Fibroblast of lung (primary cell): ENCODE measurements at regions not wholly inside any gene's neighbourhood (a gene's known extent, or its start where the extent isn't known, plus 50 kb on each side); places are given as distances from the start of the nearest gene placed in this dataset.

ENCODE experiments used
- DNase-seq, 2 donors: peaks; one replicate each; pipeline versions ENCODE4 v3.0.0 to v3.0.0-alpha.2; 2010; ENCODE audit warnings: low read depth in 2 of 2
- H2AFZ ChIP-seq: 2 replicates; pipeline ENCODE4 v1.5.1; 2012; ENCODE audit warnings: low read length, control low read depth, inconsistent platforms
- H3K27ac ChIP-seq: 2 replicates; pipeline ENCODE4 v1.5.1; 2011; ENCODE audit warnings: low read length, control low read depth; ENCODE audit not compliant: insufficient read depth
- H3K27me3 ChIP-seq: 2 replicates; pipeline ENCODE4 v1.5.1; 2011; ENCODE audit warnings: mild to moderate bottlenecking, low read length; ENCODE audit not compliant: control insufficient read depth, insufficient read depth
- H3K36me3 ChIP-seq: 2 replicates; pipeline ENCODE4 v1.5.1; 2011; ENCODE audit warnings: low read length; ENCODE audit not compliant: control insufficient read depth, insufficient read depth
- H3K4me1 ChIP-seq: 2 replicates; pipeline ENCODE4 v1.5.1; 2011; ENCODE audit warnings: low read length; ENCODE audit not compliant: control insufficient read depth, insufficient read depth; ENCODE audit errors: extremely low read depth
- H3K4me2 ChIP-seq: 2 replicates; pipeline ENCODE4 v1.5.1; 2011; ENCODE audit warnings: low read length, control low read depth; ENCODE audit not compliant: insufficient read depth; ENCODE audit errors: extremely low read depth
- H3K4me3 ChIP-seq, 4 experiments: fragments of 200-600 bp in 1 of 4; sonication (generic) in 1 of 4; replicated peaks in 1 of 4; 2 replicates each; pipeline ENCODE4 v1.5.1; 2011 to 2016; ENCODE audit warnings: low read length in 4 of 4, low read depth in 3 of 4, mild to moderate bottlenecking in 3 of 4, control low read depth in 2 of 4, inconsistent platforms in 1 of 4, mixed read lengths in 1 of 4; ENCODE audit not compliant: insufficient read depth in 1 of 4; ENCODE audit errors: control extremely low read depth in 1 of 4
- H3K79me2 ChIP-seq: 2 replicates; pipeline ENCODE4 v1.5.1; 2012; ENCODE audit warnings: mild to moderate bottlenecking, low read length, inconsistent platforms; ENCODE audit not compliant: control insufficient read depth, insufficient read depth
- H3K9ac ChIP-seq: 2 replicates; pipeline ENCODE4 v1.5.1; 2011; ENCODE audit warnings: mild to moderate bottlenecking, low read length, control low read depth; ENCODE audit not compliant: insufficient read depth
- H3K9me3 ChIP-seq: 2 replicates; pipeline ENCODE4 v1.5.1; 2012; ENCODE audit warnings: low read depth, low read length; ENCODE audit not compliant: control insufficient read depth, insufficient read depth
- H4K20me1 ChIP-seq: 2 replicates; pipeline ENCODE4 v1.5.1; 2011; ENCODE audit warnings: low read length; ENCODE audit not compliant: control insufficient read depth, insufficient read depth; ENCODE audit errors: extremely low read depth
- EZH2 ChIP-seq: IDR thresholded peaks from 2 replicates; pipeline ENCODE4 v1.5.1; 2012; ENCODE audit warnings: low read length, control low read depth, mild to moderate bottlenecking; ENCODE audit errors: missing control alignments
- TF ChIP-seq, protein P1 (sequence below), 2 donors: IDR thresholded peaks in 1 of 2; conservative IDR thresholded peaks in 1 of 2; 1 replicate in 1 of 2; 2 replicates in 1 of 2; pipeline ENCODE4 v1.5.1; 2011 to 2012; ENCODE audit warnings: low read length in 2 of 2, control low read depth in 1 of 2, inconsistent platforms in 1 of 2, low read depth in 1 of 2, mild to moderate bottlenecking in 1 of 2

DNA sequence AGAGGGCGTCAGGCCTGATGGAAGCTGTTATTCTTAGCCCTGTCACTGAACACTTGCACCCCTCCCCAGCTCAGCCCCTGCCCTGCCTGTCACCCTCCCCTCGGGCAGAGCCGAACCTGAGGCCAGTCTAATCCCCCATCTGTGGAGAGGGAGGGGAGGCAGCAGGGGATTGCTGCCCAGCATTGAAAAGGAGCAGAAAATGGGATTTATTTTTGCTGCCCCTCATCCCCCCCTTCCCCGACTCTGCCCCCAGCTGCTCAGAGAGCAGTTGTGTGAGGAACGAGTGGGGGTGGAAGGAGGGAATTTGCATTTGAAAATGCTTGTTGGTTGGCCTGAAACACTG, 71.6 kb downstream of the EPHB3 start:
- Histone ChIP-seq H3K9ac (no peak overlapping the region), H2AFZ (no peak overlapping the region), H3K9me3 (no peaks in the 10 kb centered on the region), H3K27me3 (peaks cover 17% of the 10 kb centered on the region), H3K79me2 (no peaks in the 10 kb centered on the region), H3K4me3 (no peak overlapping the region), H4K20me1 (no peaks in the 10 kb centered on the region), H3K36me3 (no peaks in the 10 kb centered on the region), H3K4me2 (no peak overlapping the region), H3K27ac (no peak overlapping the region), H3K4me1 (no peaks in the 10 kb centered on the region)
- no peak for TF ChIP-seq EZH2
- TF ChIP-seq, protein P1, sequence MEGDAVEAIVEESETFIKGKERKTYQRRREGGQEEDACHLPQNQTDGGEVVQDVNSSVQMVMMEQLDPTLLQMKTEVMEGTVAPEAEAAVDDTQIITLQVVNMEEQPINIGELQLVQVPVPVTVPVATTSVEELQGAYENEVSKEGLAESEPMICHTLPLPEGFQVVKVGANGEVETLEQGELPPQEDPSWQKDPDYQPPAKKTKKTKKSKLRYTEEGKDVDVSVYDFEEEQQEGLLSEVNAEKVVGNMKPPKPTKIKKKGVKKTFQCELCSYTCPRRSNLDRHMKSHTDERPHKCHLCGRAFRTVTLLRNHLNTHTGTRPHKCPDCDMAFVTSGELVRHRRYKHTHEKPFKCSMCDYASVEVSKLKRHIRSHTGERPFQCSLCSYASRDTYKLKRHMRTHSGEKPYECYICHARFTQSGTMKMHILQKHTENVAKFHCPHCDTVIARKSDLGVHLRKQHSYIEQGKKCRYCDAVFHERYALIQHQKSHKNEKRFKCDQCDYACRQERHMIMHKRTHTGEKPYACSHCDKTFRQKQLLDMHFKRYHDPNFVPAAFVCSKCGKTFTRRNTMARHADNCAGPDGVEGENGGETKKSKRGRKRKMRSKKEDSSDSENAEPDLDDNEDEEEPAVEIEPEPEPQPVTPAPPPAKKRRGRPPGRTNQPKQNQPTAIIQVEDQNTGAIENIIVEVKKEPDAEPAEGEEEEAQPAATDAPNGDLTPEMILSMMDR (conservative IDR thresholded peaks at IDR 0.05 in 1 of 2, IDR thresholded peaks at IDR 0.05 in 1 of 2; ENCODE audit: low read depth in 1 of 2, low read length in 2 of 2), result no peak
- no peak for DNase-seq

DNA sequence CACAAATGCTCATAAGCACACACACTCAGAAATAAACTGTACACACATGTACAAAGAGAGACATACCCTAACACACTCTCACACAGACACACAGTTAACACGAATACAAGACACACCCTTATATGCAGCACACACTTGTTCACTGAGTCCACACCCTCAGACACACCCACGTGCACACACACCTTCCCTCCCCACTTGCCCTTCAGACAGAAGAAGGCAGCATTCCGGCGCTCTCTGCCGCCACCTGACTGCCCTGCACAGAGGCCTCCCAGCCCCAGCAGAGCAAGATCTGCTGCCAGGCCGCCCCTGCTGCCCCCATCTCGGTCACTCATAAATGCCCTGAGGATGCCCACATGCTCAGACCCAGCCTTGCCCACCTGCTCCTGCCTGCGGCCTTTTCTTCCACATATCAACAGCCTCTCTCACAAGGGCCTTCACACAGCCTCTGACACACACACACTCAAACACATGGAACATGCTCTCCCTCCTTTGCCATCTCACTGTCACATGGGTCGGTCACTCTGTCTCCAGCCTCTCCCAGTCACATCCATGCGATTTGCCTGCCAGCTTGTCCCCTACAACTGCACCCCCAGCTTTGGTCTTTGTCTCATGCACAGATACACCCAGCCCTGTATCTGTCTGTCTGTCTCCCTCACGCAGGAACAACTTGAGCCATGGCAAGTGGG, 71.1 kb downstream of the EPHB3 start:
- no peaks in the 10 kb centered on the region for H3K9me3 ChIP-seq
- no peak overlapping the region for H3K27ac ChIP-seq
- H2AFZ ChIP-seq, result no peak overlapping the region
- no peak overlapping the region for H3K4me2 ChIP-seq
- peaks cover 17% of the 10 kb centered on the region for H3K27me3 ChIP-seq
- H3K9ac ChIP-seq, result no peak overlapping the region
- H4K20me1 ChIP-seq, result no peaks in the 10 kb centered on the region
- no peaks in the 10 kb centered on the region for H3K36me3 ChIP-seq
- TF ChIP-seq, protein P1 (conservative IDR thresholded peaks at IDR 0.05 in 1 of 2, IDR thresholded peaks at IDR 0.05 in 1 of 2; ENCODE audit: low read depth in 1 of 2, low read length in 2 of 2), result no peak
- no peak for TF ChIP-seq EZH2
- no peak for DNase-seq
- H3K79me2 ChIP-seq, result no peaks in the 10 kb centered on the region
- H3K4me1 ChIP-seq, result no peaks in the 10 kb centered on the region
- H3K4me3 ChIP-seq, result no peak overlapping the region
